DND-41 (cell line): ENCODE measurements at regions not wholly inside any gene's neighbourhood (a gene's known extent, or its start where the extent isn't known, plus 50 kb on each side); places are given as distances from the start of the nearest gene placed in this dataset.

ENCODE experiments used
- CTCF ChIP-seq: IDR thresholded peaks from 2 replicates; pipeline ENCODE4 v1.5.1; 2012; ENCODE audit warnings: borderline replicate concordance, low read length, moderate library complexity, mild to moderate bottlenecking; ENCODE audit not compliant: poor library complexity, severe bottlenecking; ENCODE audit errors: extremely low read depth
- EZH2 ChIP-seq: IDR thresholded peaks from 3 replicates; pipeline ENCODE4 v1.6.1; 2012; ENCODE audit warnings: borderline replicate concordance, low read depth, mild to moderate bottlenecking, moderate library complexity, low read length, inconsistent platforms; ENCODE audit not compliant: severe bottlenecking

- TF ChIP-seq CTCF = no peak
- TF ChIP-seq EZH2 = no peak
Observed at GRCh38 chr13:33611121-33611805, 206.7 kb upstream of the RFC3 start.
